ENCODE measurements at regions not wholly inside any gene's neighbourhood (a gene's known extent, or its start where the extent isn't known, plus 50 kb on each side); places are given as distances from the start of the nearest gene placed in this dataset.
"Not testable (repeated sequence)": the region's sequence is repeated elsewhere in the genome, so short reads cannot be mapped to it uniquely, and the experiment has no call there.

DNA sequence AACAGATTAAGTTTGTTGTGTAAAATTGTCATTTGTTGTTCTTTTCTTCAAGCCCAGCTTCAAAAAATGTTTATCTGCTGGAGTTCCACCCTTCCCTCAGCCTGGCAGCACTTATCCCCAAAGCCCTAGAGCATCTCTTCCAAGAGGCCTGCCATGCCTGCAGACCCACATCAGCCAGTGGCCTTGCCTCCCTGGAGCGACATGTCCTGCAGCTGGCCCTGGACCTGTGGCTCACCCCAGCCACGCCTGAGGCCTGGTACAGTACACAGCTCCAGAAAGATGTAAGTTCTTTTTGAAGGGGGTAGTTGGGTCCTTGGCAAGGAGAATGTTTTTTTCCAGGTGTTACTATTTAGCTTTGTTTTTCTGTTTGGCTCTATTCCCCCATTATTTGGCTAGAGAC is 124.8 kb downstream of the CD164 start:
- no peak overlapping the region for H3K4me3 ChIP-seq (ENCODE audit: low read length)
- no peak for TF ChIP-seq CTCF (IDR thresholded peaks at IDR 0.05; ENCODE audit: insufficient read depth, low read depth, low read length, missing control alignments)
- no peak for DNase-seq (ENCODE audit: low read depth)

DNA sequence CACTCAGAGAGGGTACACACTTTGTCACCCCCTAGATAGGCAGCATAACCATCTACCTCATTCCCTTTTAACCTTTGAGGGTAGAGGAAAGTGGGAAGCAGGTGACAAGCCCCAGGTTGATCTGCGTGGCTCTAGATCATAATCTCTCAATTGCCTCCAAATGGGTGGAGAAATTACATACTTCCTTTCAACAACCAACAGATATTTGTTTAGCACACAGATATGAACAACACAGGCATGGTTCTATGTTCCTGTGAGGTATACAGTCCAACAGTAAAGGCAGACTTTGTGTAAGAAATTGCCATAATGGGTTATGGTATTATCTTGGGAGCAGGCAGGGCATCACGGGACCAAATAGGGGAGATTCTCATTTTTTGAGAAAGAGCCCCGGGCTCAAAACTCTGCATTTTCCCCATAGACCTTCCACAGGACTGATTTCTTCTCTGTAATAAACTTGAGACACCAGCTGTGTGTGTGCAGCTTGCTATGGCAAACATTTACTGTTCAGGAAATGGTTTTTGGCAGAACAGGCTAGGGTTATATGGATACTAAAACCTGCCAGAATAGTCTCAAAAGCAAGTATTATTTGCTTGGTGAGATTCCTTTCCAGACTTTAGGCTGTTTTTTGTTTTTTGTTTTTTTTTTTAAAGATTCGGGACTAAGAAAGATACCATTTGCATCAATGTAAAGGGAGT is 126.2 kb downstream of the CD164 start:
- no peak for TF ChIP-seq CTCF (IDR thresholded peaks at IDR 0.05; ENCODE audit: insufficient read depth, low read depth, low read length, missing control alignments)
- no peak for DNase-seq (ENCODE audit: low read depth)
- no peak overlapping the region for H3K4me3 ChIP-seq (ENCODE audit: low read length)

DNA sequence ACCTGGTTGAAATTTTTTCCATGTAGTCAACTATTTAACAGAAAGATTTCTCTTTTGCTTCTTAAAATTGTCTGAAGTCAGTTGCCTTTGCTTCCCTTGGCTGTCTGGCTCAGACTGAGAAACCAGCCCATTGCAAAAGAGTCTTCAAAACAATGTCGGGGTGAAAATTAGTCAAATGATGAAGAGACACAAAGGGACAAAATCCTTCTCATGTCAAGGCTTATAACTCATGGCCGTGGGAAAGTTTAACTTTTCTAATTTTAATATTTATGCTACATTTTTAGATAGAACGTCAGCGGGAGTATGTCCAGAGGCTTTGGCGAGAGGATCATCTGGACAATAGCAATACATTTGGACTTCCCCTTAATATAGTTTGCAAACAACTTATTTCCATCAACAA is 127.2 kb downstream of the CD164 start:
- TF ChIP-seq CTCF (IDR thresholded peaks at IDR 0.05; ENCODE audit: insufficient read depth, low read depth, low read length, missing control alignments), result no peak
- DNase-seq (ENCODE audit: low read depth), result no peak
- H3K4me3 ChIP-seq (ENCODE audit: low read length), result no peak overlapping the region

DNA sequence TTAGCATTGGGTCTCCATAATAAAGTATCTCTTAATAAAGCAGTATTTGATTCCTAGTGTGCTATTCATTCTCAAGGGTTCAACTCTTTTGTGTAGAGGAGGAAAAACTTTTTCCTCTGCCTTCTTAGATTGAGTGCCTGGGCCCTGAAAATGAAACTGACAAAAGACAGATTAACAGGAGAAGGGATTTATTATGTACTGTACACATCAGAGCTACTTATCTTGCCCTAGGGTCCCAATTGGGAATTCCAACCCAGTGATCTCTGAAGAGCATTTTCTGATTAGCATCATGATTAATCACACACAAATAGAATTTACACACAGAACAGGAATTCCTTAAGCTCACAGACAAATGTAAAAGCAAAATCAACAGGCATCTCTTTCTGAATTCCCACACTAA is 128.9 kb downstream of the CD164 start:
- no peak overlapping the region for H3K4me3 ChIP-seq (ENCODE audit: low read length)
- no peak for TF ChIP-seq CTCF (IDR thresholded peaks at IDR 0.05; ENCODE audit: insufficient read depth, low read depth, low read length, missing control alignments)
- no peak for DNase-seq (ENCODE audit: low read depth)

DNA sequence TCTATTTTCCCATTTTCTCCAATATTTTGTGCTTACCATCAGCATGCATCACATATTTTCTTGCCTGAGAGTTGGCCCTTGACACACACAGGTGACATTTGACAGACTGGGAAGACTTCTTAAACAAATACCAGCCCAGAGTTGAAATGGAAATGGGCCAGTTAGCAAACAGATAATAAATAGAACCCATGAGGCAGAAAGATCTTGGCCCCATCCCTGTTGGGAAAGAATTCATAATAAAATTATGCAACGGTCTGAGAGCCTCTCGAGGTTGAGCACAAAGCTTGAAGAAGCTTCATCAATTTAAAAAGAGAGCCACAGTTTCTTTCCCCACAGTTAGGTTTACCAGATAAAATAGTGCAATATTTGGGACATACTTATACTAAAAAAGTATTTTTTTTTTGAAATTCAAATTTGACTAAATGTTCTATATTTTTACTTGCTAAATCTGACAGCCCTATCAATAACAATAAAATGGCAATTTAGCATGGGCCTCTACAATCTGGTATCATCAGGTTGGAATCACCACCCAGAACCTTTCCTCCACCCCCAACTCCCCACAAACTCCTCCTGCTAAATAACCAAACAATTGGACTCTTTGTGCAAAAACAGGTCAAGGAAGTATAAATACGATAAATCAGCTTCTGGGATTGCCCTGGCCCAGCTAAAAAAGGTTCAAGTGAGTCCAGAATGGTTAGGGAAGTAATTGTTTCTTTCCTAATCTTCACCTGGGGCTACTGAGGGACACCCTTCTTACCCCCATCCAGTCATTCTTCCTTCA is 129.8 kb downstream of the CD164 start:
- no peak for DNase-seq (ENCODE audit: low read depth)
- no peak for TF ChIP-seq CTCF (IDR thresholded peaks at IDR 0.05; ENCODE audit: insufficient read depth, low read depth, low read length, missing control alignments)
- H3K4me3 ChIP-seq (ENCODE audit: low read length), result no peak overlapping the region

GRCh38 chr6:109251839-109252238 is 130.4 kb downstream of the CD164 start:
- no peak overlapping the region for H3K4me3 ChIP-seq (ENCODE audit: low read length)
- no peak for TF ChIP-seq CTCF (IDR thresholded peaks at IDR 0.05; ENCODE audit: insufficient read depth, low read depth, low read length, missing control alignments)
- no peak for DNase-seq (ENCODE audit: low read depth)

DNA sequence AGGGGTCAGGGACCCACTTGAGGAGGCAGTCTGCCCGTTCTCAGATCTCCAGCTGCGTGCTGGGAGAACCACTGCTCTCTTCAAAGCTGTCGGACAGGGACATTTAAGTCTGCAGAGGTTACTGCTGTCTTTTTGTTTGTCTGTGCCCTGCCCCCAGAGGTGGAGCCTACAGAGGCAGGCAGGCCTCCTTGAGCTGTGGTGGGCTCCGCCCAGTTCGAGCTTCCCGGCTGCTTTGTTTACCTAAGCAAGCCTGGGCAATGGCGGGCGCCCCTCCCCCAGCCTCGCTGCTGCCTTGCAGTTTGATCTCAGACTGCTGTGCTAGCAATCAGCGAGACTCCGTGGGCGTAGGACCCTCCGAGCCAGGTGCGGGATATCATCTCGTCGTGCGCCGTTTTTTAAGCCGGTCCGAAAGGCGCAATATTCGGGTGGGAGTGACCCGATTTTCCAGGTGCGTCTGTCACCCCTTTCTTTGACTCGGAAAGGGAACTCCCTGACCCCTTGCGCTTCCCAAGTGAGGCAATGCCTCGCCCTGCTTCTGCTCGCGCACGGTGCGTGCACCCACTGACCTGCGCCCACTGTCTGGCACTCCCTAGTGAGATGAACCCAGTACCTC is 131.6 kb downstream of the CD164 start:
- not testable (repeated sequence) for H3K4me3 ChIP-seq (ENCODE audit: low read length); DNase-seq (ENCODE audit: low read depth)

All from epithelial cell of esophagus (primary cell).